Stimulated activated CD8-positive, alpha-beta memory T cell treated with anti-CD3 and anti-CD28 coated beads, Interleukin-12 subunit alpha, Interleukin-12 subunit beta, amount 100 ng/mL, for 4 hours (primary cell): ENCODE measurements at regions not wholly inside any gene's neighbourhood (a gene's known extent, or its start where the extent isn't known, plus 50 kb on each side); places are given as distances from the start of the nearest gene placed in this dataset.

Experiments
- DNase-seq: peaks from one replicate; pipeline ENCODE4 v3.0.0-alpha.2; 2020; ENCODE audit warnings: low read depth

GRCh38 chr4:53688186-53688790 lies 97.0 kb upstream of the LNX1 start:
- DNase-seq, result no peak

GRCh38 chr4:53686521-53686920 lies 95.2 kb upstream of the LNX1 start:
- DNase-seq, result no peak

GRCh38 chr4:53684136-53685130 lies 93.1 kb upstream of the LNX1 start:
- DNase-seq, result no peak

- DNase-seq, result no peak
Measured at GRCh38 chr4:53682908-53683307, 91.6 kb upstream of the LNX1 start.

- DNase-seq, result no peak
Measured at GRCh38 chr4:53682196-53682595, 90.9 kb upstream of the LNX1 start.

- DNase-seq, result no peak
Measured at GRCh38 chr4:53680598-53680997, 89.3 kb upstream of the LNX1 start.

GRCh38 chr4:53680168-53680567 lies 88.9 kb upstream of the LNX1 start:
- no peak for DNase-seq

DNA sequence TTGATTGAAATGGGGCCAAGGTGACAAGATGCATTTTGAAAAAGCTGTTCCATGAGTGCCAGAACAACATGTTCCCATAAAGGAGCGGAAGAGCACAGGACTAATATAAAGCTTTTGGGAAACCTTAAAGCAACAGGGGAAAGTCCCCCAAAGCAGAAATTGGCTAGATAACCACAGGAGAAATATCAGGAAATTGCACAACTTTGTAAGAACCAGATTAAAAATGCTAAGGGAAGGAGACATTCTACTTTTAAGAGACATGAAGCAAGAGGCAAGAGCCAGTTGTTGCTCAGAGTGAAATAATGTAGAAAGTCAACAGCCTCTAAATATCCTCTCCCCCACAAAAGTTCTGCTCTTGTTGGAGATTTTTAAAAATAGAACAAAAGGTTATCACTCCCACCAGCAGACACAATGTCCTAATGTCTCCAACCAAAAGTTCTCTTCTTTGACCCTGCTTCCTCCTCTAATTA lies 85.2 kb upstream of the LNX1 start:
- DNase-seq, result no peak

DNA sequence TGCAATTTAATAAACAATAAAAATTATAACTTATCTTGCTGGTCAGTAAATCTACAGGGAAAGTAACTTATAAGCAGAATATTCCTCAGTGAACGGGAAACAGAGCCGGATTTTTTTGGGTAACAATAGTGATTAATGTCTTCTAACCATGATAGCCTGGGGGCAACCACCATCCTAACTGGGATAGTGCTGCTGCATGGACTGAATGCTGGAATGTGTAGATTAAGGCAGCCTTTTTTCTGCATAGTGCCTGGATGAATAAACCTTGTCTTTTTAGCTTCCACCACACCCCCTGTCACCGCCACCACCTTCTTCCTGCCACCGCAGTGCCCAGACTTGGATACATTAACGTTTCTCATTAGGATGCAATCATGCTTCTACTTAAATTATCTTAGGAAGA lies 83.6 kb upstream of the LNX1 start:
- DNase-seq, result no peak

GRCh38 chr4:53672873-53673272 lies 81.6 kb upstream of the LNX1 start:
- no peak for DNase-seq

- DNase-seq, result no peak
Measured at GRCh38 chr4:53671757-53672156, 80.5 kb upstream of the LNX1 start.

- no peak for DNase-seq
Measured at GRCh38 chr4:53659737-53660136, 68.5 kb upstream of the LNX1 start.

DNA sequence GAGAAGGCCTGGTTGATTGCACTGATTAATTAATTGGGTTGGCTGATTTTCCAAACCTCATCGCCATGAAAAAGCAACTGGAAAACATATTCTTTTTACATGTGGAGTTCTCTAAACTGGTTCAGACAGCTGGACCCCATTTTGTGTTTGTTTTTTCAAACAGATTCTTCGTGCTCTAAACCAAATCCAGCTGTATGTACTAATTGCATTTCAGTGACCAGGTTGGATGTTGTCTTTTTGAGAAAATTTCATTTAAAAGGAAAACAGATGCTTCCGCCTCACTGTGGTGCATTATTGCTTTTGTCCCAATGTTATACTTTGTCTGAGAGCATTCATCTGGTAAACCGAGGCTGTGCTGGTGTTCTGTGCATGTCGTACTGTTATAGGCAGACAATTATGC lies 67.8 kb upstream of the LNX1 start:
- no peak for DNase-seq

DNA sequence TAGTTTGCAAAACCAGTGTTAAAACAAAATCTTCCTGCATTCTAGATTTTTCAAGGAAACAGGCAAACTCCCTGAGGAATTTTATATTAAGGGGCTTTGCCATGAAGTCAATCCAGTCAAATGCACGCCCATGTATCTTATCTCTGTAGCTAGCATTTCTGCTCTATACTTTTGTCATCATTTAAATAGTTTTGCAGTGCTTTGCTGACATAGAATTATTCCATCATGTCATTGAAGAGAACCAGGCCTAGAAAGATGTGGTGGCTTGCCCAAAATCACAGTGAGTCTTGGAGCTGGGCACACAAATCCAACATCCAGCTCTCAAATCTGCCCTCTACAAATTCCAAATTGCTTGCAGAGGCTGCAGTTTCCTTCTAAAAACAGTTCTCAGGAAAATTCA lies 66.7 kb upstream of the LNX1 start:
- DNase-seq, result no peak

DNA sequence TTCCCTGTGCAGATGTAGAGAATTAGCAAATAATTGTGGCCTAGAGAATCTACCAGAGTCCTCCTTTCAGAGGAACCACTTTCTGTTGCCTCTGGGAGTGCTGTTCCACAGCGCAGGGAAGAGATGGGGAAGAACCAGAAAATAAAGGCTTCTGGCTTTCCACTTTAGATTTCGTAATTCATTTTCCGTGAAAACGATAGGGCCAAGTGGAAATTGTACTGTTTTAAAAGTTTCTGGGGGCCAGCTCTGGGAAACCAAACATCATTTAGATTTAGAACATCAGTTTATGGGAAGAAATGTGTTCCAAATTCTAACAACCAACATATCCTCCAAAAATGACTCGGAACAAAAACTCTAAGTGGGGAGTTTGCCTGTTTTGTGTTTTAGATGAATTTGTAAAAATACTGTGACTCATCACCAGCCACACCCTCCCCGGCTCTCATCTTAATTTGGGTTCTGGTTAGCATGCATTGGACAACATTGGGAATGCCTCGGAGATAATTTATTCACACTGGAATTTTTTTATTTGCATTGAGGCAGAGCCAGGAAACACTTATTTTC lies 65.2 kb upstream of the LNX1 start:
- no peak for DNase-seq

DNA sequence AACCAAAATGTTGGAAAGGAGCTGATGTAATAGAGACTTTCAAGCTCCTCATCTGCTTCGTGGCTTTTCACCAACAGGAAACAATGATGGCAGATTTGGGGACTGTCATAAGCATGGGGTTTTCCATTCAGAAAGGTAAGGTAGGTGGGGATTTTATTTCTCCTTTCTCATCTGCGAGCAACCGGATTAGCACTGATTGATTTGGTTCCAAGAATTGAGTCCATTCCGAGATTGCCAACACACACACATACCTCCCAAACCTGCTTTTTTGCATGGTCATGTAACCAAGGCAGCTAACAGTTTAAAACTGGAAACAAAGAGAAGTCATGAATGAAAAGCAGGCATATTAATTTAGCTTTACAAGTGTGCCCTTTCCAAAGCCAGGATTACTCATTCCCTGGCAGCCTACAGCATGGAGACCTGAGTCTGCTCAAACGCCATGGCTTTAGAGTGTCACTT lies 63.0 kb upstream of the LNX1 start:
- DNase-seq, result no peak

- no peak for DNase-seq
Measured at GRCh38 chr4:53653484-53654053, 62.3 kb upstream of the LNX1 start.

DNA sequence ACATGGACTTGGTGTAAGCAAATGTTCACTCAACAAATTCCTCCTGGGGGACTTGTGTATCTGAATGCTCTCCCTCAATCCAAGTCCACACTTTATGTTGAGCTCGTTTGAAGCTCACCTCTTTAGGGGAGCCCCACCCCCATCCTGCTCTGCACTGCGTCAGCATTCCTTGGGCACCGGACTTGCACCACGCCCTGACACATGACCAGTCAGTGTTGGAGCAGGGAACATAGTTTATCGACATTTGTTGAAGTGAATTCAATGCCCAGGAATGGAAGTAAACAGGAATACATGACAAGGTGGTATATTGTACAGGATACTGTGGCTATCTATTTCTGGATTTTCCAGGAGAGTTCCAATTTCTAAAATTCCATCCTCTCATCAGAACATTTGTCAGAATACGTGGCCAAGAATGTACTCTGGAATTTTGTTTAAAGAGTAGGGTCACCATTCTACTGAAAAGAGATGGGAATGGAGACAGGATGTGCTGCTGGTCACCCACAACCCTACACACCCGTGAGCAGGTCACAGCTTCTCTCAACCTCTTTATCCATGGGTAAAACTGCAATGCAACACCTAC lies 60.0 kb upstream of the LNX1 start:
- DNase-seq, result no peak

DNA sequence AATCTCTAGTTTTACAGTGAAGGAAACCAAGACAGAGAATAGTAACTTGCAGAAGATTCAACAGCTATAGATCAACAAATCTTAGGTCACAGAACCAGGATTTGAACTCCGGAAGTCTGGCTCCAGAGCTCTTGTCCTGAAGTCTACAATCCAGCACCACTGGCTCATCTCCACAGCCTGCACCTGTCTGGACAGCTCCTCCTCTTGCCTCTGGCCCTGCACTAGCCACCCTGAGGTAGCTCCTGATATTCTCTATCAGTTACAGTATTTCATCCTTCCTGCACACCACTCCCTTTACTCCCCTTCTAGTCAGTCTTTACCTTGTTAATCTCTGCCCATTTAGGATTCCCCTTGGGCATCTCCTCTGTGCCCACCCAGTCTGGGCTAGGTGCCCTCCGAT lies 58.1 kb upstream of the LNX1 start:
- DNase-seq, result no peak

- no peak for DNase-seq
Measured at GRCh38 chr4:53647547-53647946, 56.3 kb upstream of the LNX1 start.

DNA sequence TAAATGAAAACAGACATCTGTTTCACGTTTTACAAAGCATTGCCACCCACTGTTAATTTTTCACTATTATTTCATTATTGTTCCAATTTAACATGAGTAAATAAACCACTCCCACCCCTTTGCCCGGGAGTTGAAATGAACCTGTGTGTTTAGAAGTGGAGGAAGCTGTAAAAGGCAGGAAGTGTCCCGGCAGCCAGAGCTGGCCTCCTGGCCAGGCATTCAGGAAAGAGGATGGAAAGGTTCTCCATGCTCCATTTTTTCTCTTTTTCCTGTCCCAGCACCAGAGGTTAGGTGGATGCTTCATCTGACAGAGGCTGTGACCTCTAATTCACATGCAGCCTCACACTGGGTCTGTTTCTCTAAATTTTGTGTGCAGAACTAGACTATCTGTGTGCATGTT lies 55.5 kb upstream of the LNX1 start:
- DNase-seq, result no peak

- DNase-seq, result no peak
Measured at GRCh38 chr4:53645108-53645507, 53.8 kb upstream of the LNX1 start.
